ENCODE measurements at regions not wholly inside any gene's neighbourhood (a gene's known extent, or its start where the extent isn't known, plus 50 kb on each side); places are given as distances from the start of the nearest gene placed in this dataset.
"Not testable (repeated sequence)": the region's sequence is repeated elsewhere in the genome, so short reads cannot be mapped to it uniquely, and the experiment has no call there.

- H3K27ac ChIP-seq, result no peak overlapping the region
- H3K27me3 ChIP-seq, result no peaks in the 10 kb centered on the region
- no peaks in the 10 kb centered on the region for H3K9me3 ChIP-seq
- H3K36me3 ChIP-seq, result no peaks in the 10 kb centered on the region
- TF ChIP-seq POLR2A (IDR thresholded peaks at IDR 0.05) (no peak), CTCF (IDR thresholded peaks at IDR 0.05) (no peak)
- H3K4me3 ChIP-seq, result no peak overlapping the region
- intact Hi-C loops (cut with DNase I; ENCODE audit: low total_unique reads), result no loop called here
- no peaks in the 10 kb centered on the region for H3K4me1 ChIP-seq
- DNase-seq, result no peak
Observed at GRCh38 chr4:188400451-188400850, 261.2 kb downstream of the TRIML1 start.

- no peak for TF ChIP-seq CTCF (IDR thresholded peaks at IDR 0.05)
- TF ChIP-seq POLR2A (IDR thresholded peaks at IDR 0.05), result no peak
- Histone ChIP-seq H3K36me3 (no peaks in the 10 kb centered on the region), H3K9me3 (no peaks in the 10 kb centered on the region), H3K27ac (no peak overlapping the region), H3K27me3 (no peaks in the 10 kb centered on the region), H3K4me1 (no peaks in the 10 kb centered on the region), H3K4me3 (no peak overlapping the region)
- intact Hi-C loops (cut with DNase I; ENCODE audit: low total_unique reads), result no loop called here
- DNase-seq, result no peak
Observed at GRCh38 chr4:188403272-188403671, 264.0 kb downstream of the TRIML1 start.

GRCh38 chr4:188405071-188405835, 266.0 kb downstream of the TRIML1 start:
- H3K4me3 ChIP-seq; H3K9me3 ChIP-seq; DNase-seq; H3K27ac ChIP-seq; intact Hi-C loops (cut with DNase I; ENCODE audit: low total_unique reads); H3K4me1 ChIP-seq; H3K36me3 ChIP-seq; H3K27me3 ChIP-seq: not testable (repeated sequence)

GRCh38 chr4:188408244-188409030, 269.2 kb downstream of the TRIML1 start:
- Histone ChIP-seq H3K36me3 (no peaks in the 10 kb centered on the region), H3K9me3 (no peaks in the 10 kb centered on the region), H3K4me1 (no peaks in the 10 kb centered on the region), H3K4me3 (no peak overlapping the region), H3K27ac (no peak overlapping the region), H3K27me3 (no peaks in the 10 kb centered on the region)
- intact Hi-C loops (cut with DNase I; ENCODE audit: low total_unique reads), result no loop called here
- TF ChIP-seq CTCF (IDR thresholded peaks at IDR 0.05) (no peak), POLR2A (IDR thresholded peaks at IDR 0.05) (no peak)
- DNase-seq, result no peak

GRCh38 chr4:188409851-188410250, 270.6 kb downstream of the TRIML1 start:
- Histone ChIP-seq H3K36me3 (no peaks in the 10 kb centered on the region), H3K4me1 (no peaks in the 10 kb centered on the region), H3K27me3 (no peaks in the 10 kb centered on the region), H3K9me3 (no peaks in the 10 kb centered on the region), H3K4me3 (no peak overlapping the region), H3K27ac (no peak overlapping the region)
- TF ChIP-seq CTCF (IDR thresholded peaks at IDR 0.05), result no peak
- TF ChIP-seq POLR2A (IDR thresholded peaks at IDR 0.05), result no peak
- DNase-seq, result no peak
- intact Hi-C loops (cut with DNase I; ENCODE audit: low total_unique reads), result no loop called here
